ENCODE measurements at regions not wholly inside any gene's neighbourhood (a gene's known extent, or its start where the extent isn't known, plus 50 kb on each side); places are given as distances from the start of the nearest gene placed in this dataset.

DNA sequence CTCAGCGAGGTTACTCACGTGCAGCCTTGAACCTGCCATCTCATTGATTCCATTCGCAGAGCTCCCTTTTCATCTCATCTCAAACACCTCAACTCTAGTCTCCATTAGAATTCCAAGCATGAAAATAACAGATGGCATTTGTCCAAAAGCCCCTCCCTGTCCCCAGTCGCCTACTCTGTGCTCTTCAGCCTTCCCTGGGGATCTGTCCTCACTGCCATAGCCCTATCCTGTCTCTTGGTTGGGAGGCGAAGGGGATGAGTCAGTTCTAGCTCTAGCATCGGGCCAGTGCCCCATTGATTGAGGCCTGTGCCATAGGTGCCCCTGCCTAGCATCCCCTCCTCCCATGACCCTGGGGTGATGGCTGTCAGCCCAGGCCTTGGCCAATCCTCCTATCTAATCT, 134.0 kb upstream of the PJA1 start:
- TF ChIP-seq, protein P1, sequence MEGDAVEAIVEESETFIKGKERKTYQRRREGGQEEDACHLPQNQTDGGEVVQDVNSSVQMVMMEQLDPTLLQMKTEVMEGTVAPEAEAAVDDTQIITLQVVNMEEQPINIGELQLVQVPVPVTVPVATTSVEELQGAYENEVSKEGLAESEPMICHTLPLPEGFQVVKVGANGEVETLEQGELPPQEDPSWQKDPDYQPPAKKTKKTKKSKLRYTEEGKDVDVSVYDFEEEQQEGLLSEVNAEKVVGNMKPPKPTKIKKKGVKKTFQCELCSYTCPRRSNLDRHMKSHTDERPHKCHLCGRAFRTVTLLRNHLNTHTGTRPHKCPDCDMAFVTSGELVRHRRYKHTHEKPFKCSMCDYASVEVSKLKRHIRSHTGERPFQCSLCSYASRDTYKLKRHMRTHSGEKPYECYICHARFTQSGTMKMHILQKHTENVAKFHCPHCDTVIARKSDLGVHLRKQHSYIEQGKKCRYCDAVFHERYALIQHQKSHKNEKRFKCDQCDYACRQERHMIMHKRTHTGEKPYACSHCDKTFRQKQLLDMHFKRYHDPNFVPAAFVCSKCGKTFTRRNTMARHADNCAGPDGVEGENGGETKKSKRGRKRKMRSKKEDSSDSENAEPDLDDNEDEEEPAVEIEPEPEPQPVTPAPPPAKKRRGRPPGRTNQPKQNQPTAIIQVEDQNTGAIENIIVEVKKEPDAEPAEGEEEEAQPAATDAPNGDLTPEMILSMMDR (IDR thresholded peaks at IDR 0.05; ENCODE audit: low read depth, low read length) = no peak
- no peak for TF ChIP-seq EZH2phosphoT487 (IDR thresholded peaks at IDR 0.05; ENCODE audit: low read depth)
- no peak overlapping the region for H3K9ac ChIP-seq (ENCODE audit: low read length)

GRCh38 chrX:69298466-69299140, 133.3 kb upstream of the PJA1 start:
- H3K4me2 ChIP-seq (ENCODE audit: low read length) = no peak overlapping the region

More for the DNA sequence above, 134.0 kb upstream of the PJA1 start:
- H4K20me1 ChIP-seq (ENCODE audit: insufficient read depth, low read length) = no peaks in the 10 kb centered on the region
- H3K4me3 ChIP-seq (ENCODE audit: low read length) = no peak overlapping the region
- no peaks in the 10 kb centered on the region for H3K36me3 ChIP-seq (replicated peaks; ENCODE audit: low read depth, low read length)
- no peaks in the 10 kb centered on the region for H3K79me2 ChIP-seq (ENCODE audit: low read length)
- H2AFZ ChIP-seq (ENCODE audit: low read depth, low read length) = no peak overlapping the region
- H3K4me2 ChIP-seq (ENCODE audit: low read length) = no peak overlapping the region
- no peaks in the 10 kb centered on the region for H3K9me3 ChIP-seq (ENCODE audit: insufficient read depth, low read length)
- peaks cover 55% of the 10 kb centered on the region for H3K4me1 ChIP-seq (ENCODE audit: low read length)
- H3K27me3 ChIP-seq (ENCODE audit: low read depth, low read length) = no peaks in the 10 kb centered on the region
- no peak overlapping the region for H3K27ac ChIP-seq (ENCODE audit: low read length)

GRCh38 chrX:69297506-69297905, 132.3 kb upstream of the PJA1 start:
- TF ChIP-seq EZH2phosphoT487 (IDR thresholded peaks at IDR 0.05; ENCODE audit: low read depth) = no peak
- TF ChIP-seq, protein P1 (IDR thresholded peaks at IDR 0.05; ENCODE audit: low read depth, low read length) = no peak
- H3K9ac ChIP-seq (ENCODE audit: low read length) = no peak overlapping the region
- no peaks in the 10 kb centered on the region for H4K20me1 ChIP-seq (ENCODE audit: insufficient read depth, low read length)
- H2AFZ ChIP-seq (ENCODE audit: low read depth, low read length) = no peak overlapping the region
- no peaks in the 10 kb centered on the region for H3K36me3 ChIP-seq (replicated peaks; ENCODE audit: low read depth, low read length)
- no peak overlapping the region for H3K27ac ChIP-seq (ENCODE audit: low read length)
- no peak overlapping the region for H3K4me3 ChIP-seq (ENCODE audit: low read length)
- no peaks in the 10 kb centered on the region for H3K9me3 ChIP-seq (ENCODE audit: insufficient read depth, low read length)
- H3K27me3 ChIP-seq (ENCODE audit: low read depth, low read length) = no peaks in the 10 kb centered on the region
- peaks cover 51% of the 10 kb centered on the region for H3K4me1 ChIP-seq (ENCODE audit: low read length)
- H3K4me2 ChIP-seq (ENCODE audit: low read length) = peak overlapping the region; percentile 38
- H3K79me2 ChIP-seq (ENCODE audit: low read length) = no peaks in the 10 kb centered on the region

More at GRCh38 chrX:69298466-69299140, 133.3 kb upstream of the PJA1 start:
- Histone ChIP-seq H2AFZ (ENCODE audit: low read depth, low read length) (no peak overlapping the region), H3K27ac (ENCODE audit: low read length) (no peak overlapping the region), H3K27me3 (ENCODE audit: low read depth, low read length) (no peaks in the 10 kb centered on the region), H3K4me3 (ENCODE audit: low read length) (no peak overlapping the region), H3K9me3 (ENCODE audit: insufficient read depth, low read length) (no peaks in the 10 kb centered on the region), H3K36me3 (replicated peaks; ENCODE audit: low read depth, low read length) (no peaks in the 10 kb centered on the region), H3K9ac (ENCODE audit: low read length) (no peak overlapping the region), H3K4me1 (ENCODE audit: low read length) (peaks cover 55% of the 10 kb centered on the region), H3K79me2 (ENCODE audit: low read length) (no peaks in the 10 kb centered on the region), H4K20me1 (ENCODE audit: insufficient read depth, low read length) (no peaks in the 10 kb centered on the region)
- TF ChIP-seq EZH2phosphoT487 (IDR thresholded peaks at IDR 0.05; ENCODE audit: low read depth) = no peak
- TF ChIP-seq, protein P1 (IDR thresholded peaks at IDR 0.05; ENCODE audit: low read depth, low read length) = no peak

GRCh38 chrX:69293776-69294601, 128.7 kb upstream of the PJA1 start:
- TF ChIP-seq, protein P1 (IDR thresholded peaks at IDR 0.05; ENCODE audit: low read depth, low read length) = no peak
- TF ChIP-seq EZH2phosphoT487 (IDR thresholded peaks at IDR 0.05; ENCODE audit: low read depth) = no peak
- Histone ChIP-seq H3K9ac (ENCODE audit: low read length) (no peak overlapping the region), H3K79me2 (ENCODE audit: low read length) (no peaks in the 10 kb centered on the region), H3K27me3 (ENCODE audit: low read depth, low read length) (no peaks in the 10 kb centered on the region), H3K27ac (ENCODE audit: low read length) (no peak overlapping the region), H3K4me2 (ENCODE audit: low read length) (no peak overlapping the region), H3K4me1 (ENCODE audit: low read length) (peaks cover 27% of the 10 kb centered on the region), H3K9me3 (ENCODE audit: insufficient read depth, low read length) (no peaks in the 10 kb centered on the region), H3K4me3 (ENCODE audit: low read length) (no peak overlapping the region), H2AFZ (ENCODE audit: low read depth, low read length) (no peak overlapping the region), H3K36me3 (replicated peaks; ENCODE audit: low read depth, low read length) (no peaks in the 10 kb centered on the region), H4K20me1 (ENCODE audit: insufficient read depth, low read length) (no peaks in the 10 kb centered on the region)

Data from OCI-LY3 (cell line).